ENCODE measurements at regions not wholly inside any gene's neighbourhood (a gene's known extent, or its start where the extent isn't known, plus 50 kb on each side); places are given as distances from the start of the nearest gene placed in this dataset.

DNA sequence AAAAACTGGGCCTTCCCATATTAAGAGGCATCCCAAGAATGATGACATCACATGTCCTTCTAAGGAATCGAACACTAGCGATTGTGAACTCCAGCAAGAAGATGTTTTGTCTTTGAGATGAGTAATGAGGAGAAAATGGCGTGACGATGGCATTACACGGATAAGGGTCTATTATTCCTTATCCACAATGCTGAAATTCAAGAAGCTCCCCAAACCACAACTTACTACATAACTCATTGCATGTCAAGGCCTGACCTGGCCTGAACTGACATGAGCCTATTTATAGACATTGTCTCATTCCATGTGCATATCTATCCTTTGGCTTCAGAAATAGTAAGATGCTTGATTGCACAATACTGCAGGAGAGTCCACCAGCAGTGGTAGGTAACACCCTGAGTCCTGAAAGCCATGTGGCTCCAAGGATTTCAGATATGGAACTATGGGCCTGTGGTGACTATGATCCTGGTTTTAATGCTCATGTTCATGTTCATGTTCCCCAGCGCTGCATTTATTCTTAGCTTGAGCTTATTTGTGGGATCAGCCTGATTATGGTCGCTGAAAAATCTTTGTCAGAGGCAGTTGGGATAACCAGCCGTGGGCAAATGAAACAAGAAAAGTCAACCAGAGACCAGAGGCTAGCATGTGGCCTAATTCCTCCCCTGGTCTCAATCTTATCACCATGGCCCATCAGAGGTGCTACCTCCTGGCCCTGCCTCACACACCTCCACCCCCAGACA is 183.2 kb upstream of the JARID2 start:
- no peak for DNase-seq
- Histone ChIP-seq H3K36me3 (no peaks in the 10 kb centered on the region), H3K27me3 (no peaks in the 10 kb centered on the region), H3K4me3 (no peak overlapping the region), H3K9me3 (peaks cover 2% of the 10 kb centered on the region; the same call in 1 of the 2 replicates)

GRCh38 chr6:15063253-15063853 is 182.5 kb upstream of the JARID2 start:
- H3K4me3 ChIP-seq: no peak overlapping the region
- DNase-seq: no peak
- H3K9me3 ChIP-seq: peaks cover 2% of the 10 kb centered on the region; the same call in 1 of the 2 replicates
- H3K36me3 ChIP-seq: no peaks in the 10 kb centered on the region
- no peaks in the 10 kb centered on the region for H3K27me3 ChIP-seq

DNA sequence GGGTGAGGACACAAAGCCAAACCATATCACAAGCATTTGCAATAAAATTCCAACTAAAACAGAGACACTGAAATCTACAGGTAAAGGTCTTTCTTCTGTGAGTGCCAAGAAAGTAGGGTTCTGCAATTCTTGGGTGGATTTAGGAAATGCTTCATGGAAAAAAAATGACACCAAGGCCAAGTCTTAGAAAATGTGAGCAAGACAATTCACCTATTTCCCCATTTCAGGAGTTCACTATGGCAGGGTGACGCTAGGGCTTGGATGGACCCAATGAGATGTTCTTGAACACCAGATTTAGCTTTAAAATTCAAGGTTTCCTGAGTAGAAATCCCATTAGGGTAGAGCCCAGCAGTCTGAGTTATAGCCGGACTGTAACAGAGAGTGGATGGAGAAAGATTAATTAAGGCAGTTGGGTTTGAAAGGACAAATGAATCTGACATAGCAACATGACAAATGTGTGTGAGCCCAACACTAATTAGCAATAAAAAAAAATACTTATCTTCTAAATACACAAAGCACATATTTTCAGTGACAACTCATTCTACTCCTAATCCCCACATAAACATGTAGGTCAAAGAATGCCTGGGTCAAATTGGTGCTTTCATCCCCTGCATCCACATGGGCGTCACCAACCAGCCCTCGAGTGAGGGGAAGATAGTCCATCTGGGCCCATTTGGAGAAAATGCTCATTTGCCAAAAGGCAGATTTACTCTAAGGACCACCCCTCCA is 180.4 kb upstream of the JARID2 start:
- Histone ChIP-seq H3K27me3 (no peaks in the 10 kb centered on the region), H3K36me3 (no peaks in the 10 kb centered on the region), H3K9me3 (no peaks in the 10 kb centered on the region), H3K4me3 (no peak overlapping the region)
- DNase-seq: peak; percentile 49

GRCh38 chr6:15066089-15066758 is 179.6 kb upstream of the JARID2 start:
- no peak overlapping the region for H3K4me3 ChIP-seq
- H3K9me3 ChIP-seq: no peaks in the 10 kb centered on the region
- H3K36me3 ChIP-seq: no peaks in the 10 kb centered on the region
- no peaks in the 10 kb centered on the region for H3K27me3 ChIP-seq
- DNase-seq: no peak

GRCh38 chr6:15073344-15073789 is 172.5 kb upstream of the JARID2 start:
- no peaks in the 10 kb centered on the region for H3K36me3 ChIP-seq
- no peaks in the 10 kb centered on the region for H3K27me3 ChIP-seq
- H3K4me3 ChIP-seq: no peak overlapping the region
- DNase-seq: peak; percentile 50
- H3K9me3 ChIP-seq: no peaks in the 10 kb centered on the region

DNA sequence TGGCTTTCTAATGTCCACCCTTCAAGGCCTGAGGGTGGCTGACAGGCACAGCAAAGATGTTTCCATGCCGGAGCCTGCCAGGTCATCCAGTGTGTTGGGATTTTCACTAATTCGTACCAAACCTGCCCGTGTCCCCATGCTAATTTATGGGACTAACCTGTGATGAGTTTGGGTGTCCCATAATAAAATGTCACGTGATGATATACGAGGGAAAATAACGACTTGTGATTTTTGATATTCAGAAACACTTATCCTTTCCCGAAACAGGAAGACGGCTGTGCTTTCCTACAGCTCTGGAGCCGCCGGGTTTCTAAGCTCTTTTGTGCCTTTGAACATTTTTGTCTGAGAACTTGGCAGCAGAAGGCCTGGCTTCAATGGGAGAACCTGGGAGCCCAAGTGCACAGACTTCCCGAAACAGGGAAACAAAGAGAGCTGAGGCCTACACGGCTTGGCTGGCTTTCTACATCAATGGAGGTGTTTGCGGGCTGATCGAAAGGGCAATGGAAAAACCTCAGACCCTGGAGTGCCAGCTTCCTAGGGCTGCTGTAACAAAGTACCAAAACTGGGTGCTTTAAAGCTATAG is 171.9 kb upstream of the JARID2 start:
- no peaks in the 10 kb centered on the region for H3K9me3 ChIP-seq
- H3K27me3 ChIP-seq: no peaks in the 10 kb centered on the region
- no peaks in the 10 kb centered on the region for H3K36me3 ChIP-seq
- no peak overlapping the region for H3K4me3 ChIP-seq
- DNase-seq: no peak

- Histone ChIP-seq H3K27me3 (no peaks in the 10 kb centered on the region), H3K36me3 (no peaks in the 10 kb centered on the region), H3K9me3 (no peaks in the 10 kb centered on the region), H3K4me3 (no peak overlapping the region)
- DNase-seq: no peak
Observed at GRCh38 chr6:15074806-15075205, 171.1 kb upstream of the JARID2 start.

GRCh38 chr6:15076565-15076964 is 169.3 kb upstream of the JARID2 start:
- no peaks in the 10 kb centered on the region for H3K9me3 ChIP-seq
- no peak overlapping the region for H3K4me3 ChIP-seq
- no peaks in the 10 kb centered on the region for H3K27me3 ChIP-seq
- no peaks in the 10 kb centered on the region for H3K36me3 ChIP-seq
- no peak for DNase-seq

- Histone ChIP-seq H3K36me3 (no peaks in the 10 kb centered on the region), H3K9me3 (no peaks in the 10 kb centered on the region), H3K4me3 (no peak overlapping the region), H3K27me3 (no peaks in the 10 kb centered on the region)
- no peak for DNase-seq
Observed at GRCh38 chr6:15077006-15077405, 168.9 kb upstream of the JARID2 start.

DNA sequence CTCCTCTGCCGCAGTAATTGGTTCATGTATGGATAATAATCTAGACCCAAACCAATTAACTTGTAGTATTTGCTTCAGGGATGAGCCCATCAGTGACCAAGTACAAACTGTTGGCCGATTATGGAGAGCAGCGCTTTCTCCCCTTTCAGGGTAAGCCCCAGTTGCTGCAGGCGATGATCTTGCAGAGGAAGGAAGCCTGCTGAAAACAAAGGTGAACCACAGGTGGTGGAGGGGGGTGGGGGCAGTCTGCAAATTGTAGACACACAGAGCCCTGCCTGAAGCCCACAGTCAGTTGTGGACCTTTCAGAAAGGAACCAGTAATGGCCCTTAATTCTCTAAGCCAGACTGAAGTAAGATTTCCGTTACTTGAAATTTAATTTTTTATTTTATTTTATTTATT is 167.9 kb upstream of the JARID2 start:
- Histone ChIP-seq H3K9me3 (no peaks in the 10 kb centered on the region), H3K4me3 (no peak overlapping the region), H3K27me3 (no peaks in the 10 kb centered on the region), H3K36me3 (no peaks in the 10 kb centered on the region)
- no peak for DNase-seq

DNA sequence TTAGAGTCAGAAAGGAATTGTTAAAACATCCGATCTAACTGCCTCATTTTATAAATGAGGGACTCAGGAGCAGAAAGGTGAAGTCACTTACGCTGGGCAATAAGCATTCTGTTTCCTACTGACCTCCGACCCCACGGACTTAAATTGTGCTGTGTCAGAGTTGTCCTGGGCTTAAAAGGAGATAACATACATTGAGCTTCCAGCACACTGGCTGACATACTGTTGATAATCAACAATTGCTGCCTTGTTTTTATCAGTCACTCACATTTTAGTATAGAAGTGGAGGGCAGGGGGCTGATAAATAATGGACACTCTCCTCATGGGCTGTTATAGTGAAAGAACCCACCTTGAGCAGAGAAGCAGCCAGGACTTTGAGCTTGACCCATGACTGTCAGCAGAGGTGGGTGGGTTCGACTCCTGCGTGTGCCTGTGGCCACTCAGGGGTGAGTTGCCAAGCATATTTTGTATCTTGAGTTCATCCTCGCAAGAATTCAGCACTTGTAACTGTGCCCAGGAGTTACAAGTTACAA is 166.5 kb upstream of the JARID2 start:
- Histone ChIP-seq H3K9me3 (no peaks in the 10 kb centered on the region), H3K36me3 (no peaks in the 10 kb centered on the region), H3K27me3 (no peaks in the 10 kb centered on the region), H3K4me3 (no peak overlapping the region)
- DNase-seq: no peak

- Histone ChIP-seq H3K4me3 (no peak overlapping the region), H3K36me3 (no peaks in the 10 kb centered on the region), H3K9me3 (no peaks in the 10 kb centered on the region), H3K27me3 (no peaks in the 10 kb centered on the region)
- no peak for DNase-seq
Observed at GRCh38 chr6:15080895-15081294, 165.0 kb upstream of the JARID2 start.

- H3K9me3 ChIP-seq: no peaks in the 10 kb centered on the region
- no peak for DNase-seq
- H3K27me3 ChIP-seq: no peaks in the 10 kb centered on the region
- no peak overlapping the region for H3K4me3 ChIP-seq
- no peaks in the 10 kb centered on the region for H3K36me3 ChIP-seq
Observed at GRCh38 chr6:15081447-15081846, 164.4 kb upstream of the JARID2 start.

DNA sequence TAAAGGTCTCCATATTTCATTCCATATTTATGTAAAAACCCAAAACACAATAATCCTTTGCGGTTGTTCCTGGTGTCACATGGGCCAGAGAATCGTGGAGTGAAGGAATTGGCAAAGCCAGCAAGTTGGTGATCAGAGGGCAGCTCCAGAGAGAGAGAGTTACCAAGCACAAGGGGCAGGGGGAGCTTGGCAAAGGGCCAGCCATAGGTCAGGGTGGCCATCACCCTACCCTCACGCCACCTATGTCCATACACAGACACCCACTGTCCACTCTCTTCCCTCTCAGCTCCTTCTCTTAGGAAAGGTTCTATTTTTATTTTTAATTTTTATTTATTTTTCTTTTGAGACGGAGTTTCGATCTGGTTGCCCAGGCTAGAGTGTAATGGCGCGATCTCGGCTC is 163.2 kb upstream of the JARID2 start:
- Histone ChIP-seq H3K27me3 (no peaks in the 10 kb centered on the region), H3K9me3 (no peaks in the 10 kb centered on the region), H3K36me3 (no peaks in the 10 kb centered on the region), H3K4me3 (no peak overlapping the region)
- no peak for DNase-seq

- Histone ChIP-seq H3K4me3 (no peak overlapping the region), H3K36me3 (no peaks in the 10 kb centered on the region), H3K27me3 (no peaks in the 10 kb centered on the region), H3K9me3 (no peaks in the 10 kb centered on the region)
- DNase-seq: no peak
Observed at GRCh38 chr6:15086348-15087158, 159.3 kb upstream of the JARID2 start.

GRCh38 chr6:15087186-15087589 is 158.7 kb upstream of the JARID2 start:
- H3K9me3 ChIP-seq: no peaks in the 10 kb centered on the region
- H3K27me3 ChIP-seq: no peaks in the 10 kb centered on the region
- no peak for DNase-seq
- no peaks in the 10 kb centered on the region for H3K36me3 ChIP-seq
- H3K4me3 ChIP-seq: no peak overlapping the region
